Upper lobe of right lung (tissue), 1 donor: ENCODE measurements at regions not wholly inside any gene's neighbourhood (a gene's known extent, or its start where the extent isn't known, plus 50 kb on each side); places are given as distances from the start of the nearest gene placed in this dataset.

Experiments
- ATAC-seq: fragments of 200-7000 bp; cut with Tn5 transposase; one replicate; pipeline ENCODE4 v1.9.1; 2020; ENCODE audit warnings: mild to moderate bottlenecking, moderate library complexity
- DNase-seq: peaks from one replicate; pipeline ENCODE4 v3.0.0-alpha.2; 2020
- H3K27ac ChIP-seq: fragments of 200-600 bp; one replicate; pipeline ENCODE4 v1.8.0; 2022
- H3K27me3 ChIP-seq: fragments of 200-600 bp; one replicate; pipeline ENCODE4 v1.8.0; 2022; ENCODE audit warnings: mild to moderate bottlenecking
- H3K36me3 ChIP-seq: fragments of 200-600 bp; one replicate; pipeline ENCODE4 v1.8.0; 2022
- H3K4me1 ChIP-seq: fragments of 200-600 bp; one replicate; pipeline ENCODE4 v1.8.0; 2022
- H3K4me3 ChIP-seq: fragments of 200-600 bp; one replicate; pipeline ENCODE4 v1.8.0; 2022; ENCODE audit warnings: mild to moderate bottlenecking
- H3K9me3 ChIP-seq: fragments of 200-600 bp; one replicate; pipeline ENCODE4 v1.8.0; 2022
- CTCF ChIP-seq: fragments of 200-600 bp; IDR thresholded peaks from one replicate; pipeline ENCODE4 v1.8.0; 2022; ENCODE audit warnings: antibody characterized with exemption
- intact Hi-C: fragments of 100-400 bp; cut with DNase I; formaldehyde crosslinking; loops from one replicate; pipeline ENCODE4 v1.11.0; 2022
- donor health status: DM: no; HTN: yes; CAD: no; lungs with severe emphysema.

GRCh38 chr5:109250533-109251329 is 159.0 kb downstream of the PJA2 start:
- no peaks in the 10 kb centered on the region for H3K9me3 ChIP-seq
- H3K27ac ChIP-seq, result no peak overlapping the region
- TF ChIP-seq CTCF, result no peak
- ATAC-seq (no peak), DNase-seq (no peak)
- no peaks in the 10 kb centered on the region for H3K4me1 ChIP-seq
- intact Hi-C loops, result no loop called here
- no peaks in the 10 kb centered on the region for H3K36me3 ChIP-seq
- H3K27me3 ChIP-seq, result no peaks in the 10 kb centered on the region
- no peak overlapping the region for H3K4me3 ChIP-seq

- H3K27me3 ChIP-seq, result no peaks in the 10 kb centered on the region
- H3K27ac ChIP-seq, result no peak overlapping the region
- no peak for ATAC-seq
- no peak for DNase-seq
- no peak for TF ChIP-seq CTCF
- intact Hi-C loops, result no loop called here
- no peaks in the 10 kb centered on the region for H3K36me3 ChIP-seq
- no peaks in the 10 kb centered on the region for H3K9me3 ChIP-seq
- H3K4me1 ChIP-seq, result no peaks in the 10 kb centered on the region
- H3K4me3 ChIP-seq, result no peak overlapping the region
Observed at GRCh38 chr5:109250080-109250479, 159.7 kb downstream of the PJA2 start.

- Histone ChIP-seq H3K9me3 (no peaks in the 10 kb centered on the region), H3K36me3 (no peaks in the 10 kb centered on the region), H3K27ac (no peak overlapping the region), H3K27me3 (no peaks in the 10 kb centered on the region), H3K4me3 (no peak overlapping the region), H3K4me1 (no peaks in the 10 kb centered on the region)
- TF ChIP-seq CTCF, result no peak
- intact Hi-C loops, result no loop called here
- DNase-seq (no peak), ATAC-seq (no peak)
Observed at GRCh38 chr5:109249126-109249525, 160.6 kb downstream of the PJA2 start.

- no peak for ATAC-seq
- DNase-seq, result no peak
- intact Hi-C loops, result no loop called here
Observed at GRCh38 chr5:109247986-109248385, 161.8 kb downstream of the PJA2 start.

GRCh38 chr5:109246841-109247592 is 162.8 kb downstream of the PJA2 start:
- ATAC-seq (no peak), DNase-seq (no peak)
- Histone ChIP-seq H3K4me3 (no peak overlapping the region), H3K4me1 (no peaks in the 10 kb centered on the region), H3K9me3 (no peaks in the 10 kb centered on the region), H3K27ac (no peak overlapping the region), H3K36me3 (no peaks in the 10 kb centered on the region), H3K27me3 (no peaks in the 10 kb centered on the region)
- intact Hi-C loops, result no loop called here
- no peak for TF ChIP-seq CTCF

More at GRCh38 chr5:109247986-109248385, 161.8 kb downstream of the PJA2 start:
- H3K36me3 ChIP-seq, result no peaks in the 10 kb centered on the region
- H3K4me3 ChIP-seq, result no peak overlapping the region
- no peaks in the 10 kb centered on the region for H3K4me1 ChIP-seq
- no peak for TF ChIP-seq CTCF
- no peaks in the 10 kb centered on the region for H3K27me3 ChIP-seq
- H3K27ac ChIP-seq, result no peak overlapping the region
- H3K9me3 ChIP-seq, result no peaks in the 10 kb centered on the region
